Activated CD4-positive, alpha-beta T cell treated with anti-CD3 and anti-CD28 coated beads for 24 hours (primary cell): ENCODE measurements at regions not wholly inside any gene's neighbourhood (a gene's known extent, or its start where the extent isn't known, plus 50 kb on each side); places are given as distances from the start of the nearest gene placed in this dataset.

Experiments used
- DNase-seq, 2 donors: peaks; one replicate each; pipeline ENCODE4 v3.0.0-alpha.2; 2020; ENCODE audit warnings: low read depth in 2 of 2

- DNase-seq, result no peak
Observed at GRCh38 chr2:196390243-196391148, 219.1 kb upstream of the STK17B start.

GRCh38 chr2:196391149-196391479 lies 219.7 kb upstream of the STK17B start:
- no peak for DNase-seq

- DNase-seq, result no peak
Observed at GRCh38 chr2:196399096-196399495, 227.7 kb upstream of the STK17B start.

- DNase-seq, result no peak
Observed at GRCh38 chr2:196399722-196400691, 228.6 kb upstream of the STK17B start.

- no peak for DNase-seq
Observed at GRCh38 chr2:196403471-196403870, 232.1 kb upstream of the STK17B start.

- no peak for DNase-seq
Observed at GRCh38 chr2:196404276-196404675, 232.9 kb upstream of the STK17B start.

- DNase-seq, result no peak
Observed at GRCh38 chr2:196407675-196408264, 231.7 kb upstream of the CCDC150 start.

- no peak for DNase-seq
Observed at GRCh38 chr2:196409376-196409775, 230.1 kb upstream of the CCDC150 start.

- DNase-seq, result no peak
Observed at GRCh38 chr2:196410008-196410407, 229.5 kb upstream of the CCDC150 start.

GRCh38 chr2:196413821-196414274 lies 225.7 kb upstream of the CCDC150 start:
- DNase-seq, result no peak

GRCh38 chr2:196415384-196415783 lies 224.1 kb upstream of the CCDC150 start:
- DNase-seq, result no peak

GRCh38 chr2:196420143-196420542 lies 219.4 kb upstream of the CCDC150 start:
- no peak for DNase-seq

- DNase-seq, result no peak
Observed at GRCh38 chr2:196421880-196422279, 217.6 kb upstream of the CCDC150 start.

- DNase-seq, result no peak
Observed at GRCh38 chr2:196422361-196422760, 217.2 kb upstream of the CCDC150 start.

- DNase-seq, result no peak
Observed at GRCh38 chr2:196426122-196426521, 213.4 kb upstream of the CCDC150 start.

- no peak for DNase-seq
Observed at GRCh38 chr2:196427986-196428634, 211.4 kb upstream of the CCDC150 start.

GRCh38 chr2:196431076-196431475 lies 208.4 kb upstream of the CCDC150 start:
- DNase-seq, result no peak

- DNase-seq, result no peak
Observed at GRCh38 chr2:196431957-196432356, 207.6 kb upstream of the CCDC150 start.

- no peak for DNase-seq
Observed at GRCh38 chr2:196433116-196433515, 206.4 kb upstream of the CCDC150 start.

- DNase-seq, result no peak
Observed at GRCh38 chr2:196434217-196434616, 205.3 kb upstream of the CCDC150 start.

GRCh38 chr2:196435189-196435588 lies 204.3 kb upstream of the CCDC150 start:
- no peak for DNase-seq

GRCh38 chr2:196437626-196438025 lies 201.9 kb upstream of the CCDC150 start:
- DNase-seq, result no peak
